Astrocyte (in vitro differentiated cells and primary cell): ENCODE measurements at regions not wholly inside any gene's neighbourhood (a gene's known extent, or its start where the extent isn't known, plus 50 kb on each side); places are given as distances from the start of the nearest gene placed in this dataset.

Source experiments
- DNase-seq: peaks from one replicate; pipeline ENCODE4 v3.0.0-alpha.2; 2010; ENCODE audit warnings: low read depth
- FAIRE-seq: peaks from 2 replicates; lab custom pipeline; 2011; peaks lifted over from hg19 to GRCh38; lab: Jason Lieb, UNC
- H2AFZ ChIP-seq: 2 replicates; pipeline ENCODE4 v1.6.0; 2012; ENCODE audit warnings: low read depth, low read length, inconsistent platforms
- H3K27ac ChIP-seq: 2 replicates; pipeline ENCODE4 v1.5.1; 2011; ENCODE audit warnings: low read depth, low read length, inconsistent platforms
- H3K27me3 ChIP-seq: 2 replicates; pipeline ENCODE4 v1.6.0; 2011; ENCODE audit warnings: low read length, inconsistent platforms; ENCODE audit not compliant: insufficient read depth
- H3K36me3 ChIP-seq: 2 replicates; pipeline ENCODE4 v1.5.1; 2011; ENCODE audit warnings: low read length, inconsistent platforms; ENCODE audit not compliant: insufficient read depth
- H3K4me1 ChIP-seq: 2 replicates; pipeline ENCODE4 v1.5.1; 2011; ENCODE audit warnings: low read length, inconsistent platforms; ENCODE audit not compliant: insufficient read depth
- H3K4me2 ChIP-seq: 2 replicates; pipeline ENCODE4 v1.6.0; 2012; ENCODE audit warnings: low read length, inconsistent platforms
- H3K4me3 ChIP-seq: 2 replicates; pipeline ENCODE4 v1.5.1; 2011; ENCODE audit warnings: low read depth, mild to moderate bottlenecking, low read length, inconsistent platforms; ENCODE audit not compliant: insufficient read depth
- H3K79me2 ChIP-seq: 2 replicates; pipeline ENCODE4 v1.6.0; 2012; ENCODE audit warnings: mild to moderate bottlenecking, low read length, inconsistent platforms; ENCODE audit not compliant: insufficient read depth
- H3K9ac ChIP-seq: 2 replicates; pipeline ENCODE4 v1.6.0; 2012; ENCODE audit warnings: mild to moderate bottlenecking, low read length, inconsistent platforms
- H3K9me3 ChIP-seq: 2 replicates; pipeline ENCODE4 v1.5.1; 2012; ENCODE audit warnings: low read depth, mild to moderate bottlenecking, low read length, inconsistent platforms; ENCODE audit not compliant: insufficient read depth
- H4K20me1 ChIP-seq: 2 replicates; pipeline ENCODE4 v1.6.0; 2012; ENCODE audit warnings: low read length, inconsistent platforms; ENCODE audit not compliant: insufficient read depth
- H3K27ac Mint-ChIP-seq: one replicate; pipeline ENCODE4 v1.8.0; 2021; ENCODE audit warnings: mild to moderate bottlenecking, mixed read lengths; ENCODE audit not compliant: unreplicated experiment
- H3K27me3 Mint-ChIP-seq: one replicate; pipeline ENCODE4 v1.8.0; 2021; ENCODE audit warnings: low read depth, mixed read lengths; ENCODE audit not compliant: unreplicated experiment
- H3K36me3 Mint-ChIP-seq: one replicate; pipeline ENCODE4 v1.8.0; 2021; ENCODE audit warnings: low read depth, mixed read lengths; ENCODE audit not compliant: unreplicated experiment
- H3K4me1 Mint-ChIP-seq: one replicate; pipeline ENCODE4 v1.8.0; 2021; ENCODE audit warnings: low read depth, mixed read lengths; ENCODE audit not compliant: unreplicated experiment
- H3K4me3 Mint-ChIP-seq: one replicate; pipeline ENCODE4 v1.8.0; 2021; ENCODE audit warnings: mild to moderate bottlenecking, moderate library complexity, mixed read lengths; ENCODE audit not compliant: unreplicated experiment
- H3K9me3 Mint-ChIP-seq: one replicate; pipeline ENCODE4 v1.8.0; 2021; ENCODE audit warnings: mild to moderate bottlenecking, mixed read lengths; ENCODE audit not compliant: unreplicated experiment
- CTCF ChIP-seq: IDR thresholded peaks from 2 replicates; pipeline ENCODE4 v1.5.1; 2011; ENCODE audit warnings: low read depth, mild to moderate bottlenecking, inconsistent platforms, low read length, moderate library complexity; ENCODE audit not compliant: insufficient read depth
- EZH2 ChIP-seq: IDR thresholded peaks from 2 replicates; pipeline ENCODE4 v1.6.1; 2012; ENCODE audit warnings: mild to moderate bottlenecking, low read length, inconsistent platforms; ENCODE audit not compliant: insufficient read depth

GRCh38 chr2:242030858-242031257 lies 161.3 kb downstream of the RTP5 start:
- peaks cover 66% of the 10 kb centered on the region for H3K27me3 ChIP-seq
- H3K27me3 Mint-ChIP-seq: peaks cover 79% of the 10 kb centered on the region
- H2AFZ ChIP-seq: no peak overlapping the region
- TF ChIP-seq EZH2 (no peak), CTCF (no peak)
- H3K4me2 ChIP-seq: no peak overlapping the region
- no peaks in the 10 kb centered on the region for H3K79me2 ChIP-seq
- peaks cover 6% of the 10 kb centered on the region for H4K20me1 ChIP-seq
- no peak overlapping the region for H3K9ac ChIP-seq
- H3K36me3 Mint-ChIP-seq: peaks cover 2% of the 10 kb centered on the region
- peaks cover 8% of the 10 kb centered on the region for H3K4me1 ChIP-seq
- FAIRE-seq: no peak
- no peak overlapping the region for H3K4me3 ChIP-seq
- peaks cover 3% of the 10 kb centered on the region for H3K9me3 Mint-ChIP-seq
- H3K27ac ChIP-seq: no peak overlapping the region
- no peak overlapping the region for H3K27ac Mint-ChIP-seq
- H3K9me3 ChIP-seq: no peaks in the 10 kb centered on the region
- no peak overlapping the region for H3K4me3 Mint-ChIP-seq
- no peaks in the 10 kb centered on the region for H3K36me3 ChIP-seq
- DNase-seq: no peak
- H3K4me1 Mint-ChIP-seq: peaks cover 6% of the 10 kb centered on the region

GRCh38 chr2:242031481-242032019 lies 162.0 kb downstream of the RTP5 start:
- H3K79me2 ChIP-seq: no peaks in the 10 kb centered on the region
- peak overlapping the region; percentile 31 for H3K4me2 ChIP-seq
- peaks cover 8% of the 10 kb centered on the region for H3K4me1 ChIP-seq
- DNase-seq (peak; percentile 96), FAIRE-seq (peak; percentile 45)
- peaks cover 6% of the 10 kb centered on the region for H4K20me1 ChIP-seq
- H3K9me3 Mint-ChIP-seq: peaks cover 3% of the 10 kb centered on the region
- no peak overlapping the region for H3K4me3 ChIP-seq
- no peak overlapping the region for H3K27ac ChIP-seq
- no peak overlapping the region for H3K9ac ChIP-seq
- H3K27me3 ChIP-seq: peaks cover 67% of the 10 kb centered on the region
- no peak overlapping the region for H3K4me3 Mint-ChIP-seq
- H3K9me3 ChIP-seq: no peaks in the 10 kb centered on the region
- peaks cover 6% of the 10 kb centered on the region for H3K4me1 Mint-ChIP-seq
- H3K36me3 ChIP-seq: no peaks in the 10 kb centered on the region
- TF ChIP-seq CTCF: no peak
- TF ChIP-seq EZH2: no peak
- peak overlapping the region; percentile 29 for H3K27ac Mint-ChIP-seq
- peaks cover 2% of the 10 kb centered on the region for H3K36me3 Mint-ChIP-seq
- H2AFZ ChIP-seq: no peak overlapping the region
- H3K27me3 Mint-ChIP-seq: peaks cover 78% of the 10 kb centered on the region
